ENCODE measurements at regions not wholly inside any gene's neighbourhood (a gene's known extent, or its start where the extent isn't known, plus 50 kb on each side); places are given as distances from the start of the nearest gene placed in this dataset.

- no peak for TF ChIP-seq CTCF (IDR thresholded peaks at IDR 0.05; ENCODE audit: borderline replicate concordance, insufficient read depth, low read depth, low read length)
These were observed 346.1 kb downstream of the GBA3 start for GRCh38 chr4:23038626-23039491.

DNA sequence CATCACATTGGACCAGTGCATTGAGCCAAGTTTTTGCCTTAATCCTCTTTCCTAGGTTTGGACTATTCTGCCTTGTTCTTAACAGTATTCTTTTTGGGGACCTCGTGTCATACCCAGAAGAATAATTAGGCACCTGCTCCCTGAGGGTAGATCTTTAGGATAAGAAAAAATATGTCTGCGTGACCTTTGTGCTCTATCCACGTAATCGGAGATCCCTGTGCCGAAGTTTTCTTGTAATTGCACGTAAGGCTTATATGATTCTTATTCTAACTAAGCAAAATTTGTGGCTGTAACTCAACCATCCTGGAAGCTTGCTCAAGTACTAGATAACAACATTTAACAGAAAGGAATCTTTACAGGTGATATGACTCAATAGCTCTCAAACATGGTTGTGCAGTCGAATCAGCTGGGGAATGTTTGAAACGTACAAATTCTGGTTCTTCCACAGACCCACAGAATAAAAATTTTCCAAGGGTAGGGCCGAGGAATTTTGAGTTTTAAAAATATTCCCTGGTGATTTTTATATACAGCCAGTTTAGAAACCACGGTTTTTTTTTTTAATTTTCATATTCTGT lies 344.3 kb downstream of the GBA3 start:
- TF ChIP-seq CTCF (IDR thresholded peaks at IDR 0.05; ENCODE audit: borderline replicate concordance, insufficient read depth, low read depth, low read length): no peak
- H3K4me3 ChIP-seq (ENCODE audit: low read depth, low read length): no peak overlapping the region

More at GRCh38 chr4:23038626-23039491, 346.1 kb downstream of the GBA3 start:
- H3K4me3 ChIP-seq (ENCODE audit: low read depth, low read length): no peak overlapping the region

GRCh38 chr4:23036503-23036902 lies 343.8 kb downstream of the GBA3 start:
- no peak for TF ChIP-seq CTCF (IDR thresholded peaks at IDR 0.05; ENCODE audit: borderline replicate concordance, insufficient read depth, low read depth, low read length)
- H3K4me3 ChIP-seq (ENCODE audit: low read depth, low read length): no peak overlapping the region

- TF ChIP-seq CTCF (IDR thresholded peaks at IDR 0.05; ENCODE audit: borderline replicate concordance, insufficient read depth, low read depth, low read length): no peak
- H3K4me3 ChIP-seq (ENCODE audit: low read depth, low read length): no peak overlapping the region
These were observed 342.9 kb downstream of the GBA3 start for GRCh38 chr4:23035521-23036056.

- no peak overlapping the region for H3K4me3 ChIP-seq (ENCODE audit: low read depth, low read length)
- no peak for TF ChIP-seq CTCF (IDR thresholded peaks at IDR 0.05; ENCODE audit: borderline replicate concordance, insufficient read depth, low read depth, low read length)
These were observed 342.0 kb downstream of the GBA3 start for GRCh38 chr4:23034731-23035130.

DNA sequence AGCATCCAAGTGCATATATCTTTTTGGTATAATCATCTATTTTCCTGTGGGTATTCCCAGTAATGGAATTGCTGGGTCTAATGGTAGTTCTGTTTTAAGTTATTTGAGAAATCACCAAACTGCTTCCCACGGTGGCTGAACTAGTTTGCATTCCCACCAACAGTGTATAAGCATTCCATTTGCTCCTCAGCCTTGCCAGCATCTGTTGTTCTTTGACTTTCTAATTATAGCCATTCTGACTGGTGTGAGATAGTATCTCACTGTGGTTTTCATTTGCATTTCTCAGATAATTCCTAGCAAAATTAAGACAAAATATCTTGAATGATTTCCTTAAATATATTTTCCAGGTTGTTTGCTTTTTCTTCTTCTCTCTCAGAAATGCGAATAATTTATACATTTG lies 341.1 kb downstream of the GBA3 start:
- no peak overlapping the region for H3K4me3 ChIP-seq (ENCODE audit: low read depth, low read length)
- no peak for TF ChIP-seq CTCF (IDR thresholded peaks at IDR 0.05; ENCODE audit: borderline replicate concordance, insufficient read depth, low read depth, low read length)
